Fibroblast of the aortic adventitia (primary cell): ENCODE measurements at regions not wholly inside any gene's neighbourhood (a gene's known extent, or its start where the extent isn't known, plus 50 kb on each side); places are given as distances from the start of the nearest gene placed in this dataset.

Experiments
- DNase-seq: peaks from one replicate; pipeline ENCODE4 v3.0.0-alpha.2; 2010; ENCODE audit warnings: low read depth
- H3K4me3 ChIP-seq: 2 replicates; pipeline ENCODE4 v1.5.1; 2011; ENCODE audit warnings: low read depth, mild to moderate bottlenecking, control low read depth, low read length, moderate library complexity
- TF ChIP-seq, protein P1 (sequence below): IDR thresholded peaks from 2 replicates; pipeline ENCODE4 v1.5.1; 2011; ENCODE audit warnings: mild to moderate bottlenecking, low read length, control low read depth, inconsistent platforms; ENCODE audit not compliant: insufficient read depth

DNA sequence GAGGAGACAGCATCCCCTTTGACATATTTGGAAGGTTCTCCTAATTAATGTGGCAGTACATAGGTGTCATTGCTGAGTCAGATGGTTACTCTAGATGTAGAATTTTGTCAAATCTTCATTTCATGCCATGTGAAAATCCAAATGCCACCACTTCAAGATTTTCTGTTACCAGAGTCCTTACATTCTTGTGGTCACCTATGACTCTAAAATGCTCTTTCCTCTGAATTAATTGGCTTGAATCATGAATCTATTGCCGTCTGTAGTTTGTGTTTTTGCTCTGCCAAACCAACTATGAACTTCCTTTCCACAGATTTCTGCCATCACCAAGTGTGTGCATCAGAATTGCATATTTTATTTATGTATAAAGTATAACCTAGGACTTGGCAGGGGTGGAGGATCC is 269.4 kb upstream of the ZPLD1 start:
- H3K4me3 ChIP-seq: no peak overlapping the region
- TF ChIP-seq, protein P1, sequence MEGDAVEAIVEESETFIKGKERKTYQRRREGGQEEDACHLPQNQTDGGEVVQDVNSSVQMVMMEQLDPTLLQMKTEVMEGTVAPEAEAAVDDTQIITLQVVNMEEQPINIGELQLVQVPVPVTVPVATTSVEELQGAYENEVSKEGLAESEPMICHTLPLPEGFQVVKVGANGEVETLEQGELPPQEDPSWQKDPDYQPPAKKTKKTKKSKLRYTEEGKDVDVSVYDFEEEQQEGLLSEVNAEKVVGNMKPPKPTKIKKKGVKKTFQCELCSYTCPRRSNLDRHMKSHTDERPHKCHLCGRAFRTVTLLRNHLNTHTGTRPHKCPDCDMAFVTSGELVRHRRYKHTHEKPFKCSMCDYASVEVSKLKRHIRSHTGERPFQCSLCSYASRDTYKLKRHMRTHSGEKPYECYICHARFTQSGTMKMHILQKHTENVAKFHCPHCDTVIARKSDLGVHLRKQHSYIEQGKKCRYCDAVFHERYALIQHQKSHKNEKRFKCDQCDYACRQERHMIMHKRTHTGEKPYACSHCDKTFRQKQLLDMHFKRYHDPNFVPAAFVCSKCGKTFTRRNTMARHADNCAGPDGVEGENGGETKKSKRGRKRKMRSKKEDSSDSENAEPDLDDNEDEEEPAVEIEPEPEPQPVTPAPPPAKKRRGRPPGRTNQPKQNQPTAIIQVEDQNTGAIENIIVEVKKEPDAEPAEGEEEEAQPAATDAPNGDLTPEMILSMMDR: no peak
- DNase-seq: peak; percentile 36

DNA sequence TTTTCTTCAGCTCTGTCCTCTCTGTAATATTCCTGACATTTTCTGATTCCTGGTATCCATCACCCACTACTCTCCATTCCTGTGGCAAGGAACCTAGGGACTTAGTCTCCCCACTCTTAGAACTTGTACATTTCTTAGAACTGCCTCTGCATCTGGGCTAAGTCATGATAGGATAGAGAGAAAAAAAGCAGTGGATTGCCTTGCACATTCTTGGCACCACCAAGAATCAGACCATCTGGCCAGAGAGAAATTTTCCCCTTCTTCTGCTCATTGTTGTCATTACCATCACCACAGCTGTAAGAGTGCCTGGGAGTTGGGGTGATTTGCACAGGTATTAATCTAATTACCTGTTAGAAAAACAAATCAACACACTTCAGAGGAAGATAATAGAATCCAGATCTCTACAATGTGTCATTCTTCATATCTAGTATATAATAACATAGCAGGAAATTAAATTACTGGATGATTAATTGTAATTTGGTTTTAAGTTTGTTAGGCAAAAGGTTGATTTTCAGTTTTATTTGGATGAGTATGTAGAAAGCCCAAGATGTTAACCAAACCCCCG is 264.8 kb upstream of the ZPLD1 start:
- TF ChIP-seq, protein P1: no peak
- no peak overlapping the region for H3K4me3 ChIP-seq
- peak; percentile 43 for DNase-seq

DNA sequence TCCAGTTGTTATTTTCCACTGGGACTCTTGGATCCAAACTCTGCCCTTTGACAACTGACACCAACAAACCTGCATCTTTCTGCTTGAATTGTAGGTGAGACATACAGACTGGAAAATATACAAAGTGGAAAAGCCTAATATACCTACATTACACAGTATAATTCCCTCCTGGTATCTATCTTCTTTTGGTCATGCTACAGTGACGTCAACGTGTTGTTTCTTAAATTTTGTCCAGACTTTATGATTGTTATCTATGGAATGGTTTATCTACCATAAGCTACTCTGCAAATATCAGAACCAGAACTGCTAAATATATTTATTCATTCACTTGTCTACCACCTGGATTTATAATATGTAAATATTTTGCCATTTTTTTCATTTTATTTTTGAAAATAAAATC is 264.3 kb upstream of the ZPLD1 start:
- H3K4me3 ChIP-seq: no peak overlapping the region
- TF ChIP-seq, protein P1: no peak
- DNase-seq: no peak

DNA sequence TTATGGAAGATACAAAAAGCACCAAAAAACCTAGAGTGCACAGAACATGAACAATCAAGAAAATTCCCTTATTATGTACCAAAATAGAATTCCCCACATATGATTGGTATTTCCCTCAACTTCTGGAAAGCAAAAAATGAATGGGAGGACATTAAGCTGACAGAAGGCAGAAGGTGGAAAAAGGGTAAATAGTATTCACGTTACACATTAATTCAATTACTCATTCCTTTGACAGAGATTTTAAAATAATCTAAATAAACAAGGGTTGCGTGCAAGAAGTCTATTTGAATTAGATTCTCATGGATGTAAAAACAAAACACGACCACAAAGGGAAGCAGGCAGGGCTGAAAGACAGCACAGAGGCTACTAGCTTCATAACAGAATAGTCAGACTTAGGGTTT is 260.5 kb upstream of the ZPLD1 start:
- TF ChIP-seq, protein P1: no peak
- DNase-seq: peak; percentile 71
- H3K4me3 ChIP-seq: no peak overlapping the region

DNA sequence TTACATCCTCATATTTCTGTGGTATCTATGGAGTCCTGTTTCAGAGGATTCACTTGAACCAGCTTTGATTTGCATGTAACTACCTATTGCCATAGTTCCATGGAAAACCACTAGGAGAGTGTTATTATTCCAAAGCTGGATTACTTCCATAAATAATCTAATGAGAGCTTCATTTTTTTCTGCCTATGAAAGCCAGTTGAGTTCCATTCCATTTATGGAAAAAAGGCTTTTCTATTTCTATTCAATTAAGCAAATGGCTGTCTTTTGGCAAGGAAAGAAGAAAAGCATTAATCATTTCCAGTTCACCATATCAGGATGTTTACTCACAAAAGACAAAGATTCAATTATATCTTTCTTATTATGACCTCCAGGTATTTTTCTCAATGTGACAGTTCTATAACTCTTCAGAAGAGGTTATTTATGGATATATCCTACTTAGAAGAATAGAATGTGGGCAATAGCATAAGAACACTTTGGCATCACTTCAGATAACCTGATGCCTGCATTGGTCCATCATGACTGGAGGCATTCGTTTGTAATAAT is 259.9 kb upstream of the ZPLD1 start:
- no peak overlapping the region for H3K4me3 ChIP-seq
- DNase-seq: peak; percentile 27
- TF ChIP-seq, protein P1: peak; percentile 28

DNA sequence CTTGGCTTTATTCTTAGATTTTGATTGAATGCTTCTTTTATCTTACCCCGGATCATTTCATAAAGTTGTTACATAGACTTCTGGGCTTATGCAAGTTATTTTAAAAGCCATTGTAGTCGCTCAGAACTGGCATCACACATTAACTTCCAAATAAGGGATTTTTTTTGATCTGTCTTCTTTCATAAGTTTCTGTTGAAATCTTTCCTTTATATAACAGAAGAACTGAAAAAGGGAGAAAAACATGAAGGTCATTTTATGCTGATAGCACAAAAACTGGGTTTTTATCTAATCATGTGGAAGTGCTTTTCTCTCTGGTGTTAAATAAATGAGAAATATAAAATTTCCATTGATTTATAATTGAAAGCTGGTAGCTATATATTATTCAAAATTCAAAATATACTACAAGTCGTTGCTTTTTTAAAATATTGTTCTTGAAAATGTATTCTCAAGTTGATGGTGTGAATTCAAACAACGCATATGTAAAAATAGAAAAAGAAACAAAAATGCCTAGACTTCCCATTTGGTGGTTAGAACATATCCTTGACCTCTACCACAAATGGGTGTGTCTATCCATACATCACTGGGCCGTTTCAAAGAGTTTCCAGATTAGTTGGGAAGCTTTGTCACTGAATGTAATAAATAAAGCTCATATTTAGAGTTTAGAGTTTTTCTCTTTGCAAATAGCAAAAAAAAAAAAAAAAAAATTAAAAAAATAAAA is 258.3 kb upstream of the ZPLD1 start:
- TF ChIP-seq, protein P1: no peak
- peak; percentile 32 for DNase-seq
- no peak overlapping the region for H3K4me3 ChIP-seq
